Tibial artery (tissue), 4 donors: ENCODE measurements at regions not wholly inside any gene's neighbourhood (a gene's known extent, or its start where the extent isn't known, plus 50 kb on each side); places are given as distances from the start of the nearest gene placed in this dataset.

Source experiments
- DNase-seq, 2 donors: peaks; one replicate each; pipeline ENCODE4 v3.0.0-alpha.2; 2019
- H3K27ac ChIP-seq, 2 donors: fragments of 200-600 bp; sonication (generic) in 1 of 2; 1 replicate in 1 of 2; 2 replicates in 1 of 2; pipeline ENCODE4 v1.5.1; 2018 to 2019; ENCODE audit warnings: mild to moderate bottlenecking in 1 of 2
- H3K27me3 ChIP-seq, 2 donors: fragments of 200-600 bp; sonication (generic) in 1 of 2; one replicate each; pipeline versions ENCODE4 v1.5.1 to v1.6.0; 2016 to 2019
- H3K36me3 ChIP-seq, 3 donors: fragments of 200-600 bp; sonication (generic) in 2 of 3; one replicate each; pipeline ENCODE4 v1.5.1; 2016 to 2019; ENCODE audit warnings: mild to moderate bottlenecking in 2 of 3
- H3K4me1 ChIP-seq, 4 donors: fragments of 200-600 bp; sonication (generic) in 2 of 4; 1 replicate in 3 of 4; 2 replicates in 1 of 4; pipeline ENCODE4 v1.5.1; 2016 to 2019
- H3K4me3 ChIP-seq, 2 donors: fragments of 200-600 bp; sonication (generic) in 1 of 2; 1 replicate in 1 of 2; 2 replicates in 1 of 2; pipeline ENCODE4 v1.5.1; 2018 to 2019; ENCODE audit warnings: mild to moderate bottlenecking in 2 of 2
- H3K9me3 ChIP-seq, 3 donors: fragments of 200-600 bp; sonication (generic) in 1 of 3; one replicate each; pipeline ENCODE4 v1.5.1; 2016 to 2019
- intact Hi-C: fragments of 100-400 bp; cut with DNase I; formaldehyde crosslinking; loops from one replicate; pipeline ENCODE4 v1.15.0; 2023; ENCODE audit warnings: low total_unique reads
- TF ChIP-seq, protein P1 (sequence below), 2 experiments: fragments of 200-600 bp in 1 of 2; fragments of 450-650 bp in 1 of 2; IDR thresholded peaks; one replicate each; pipeline ENCODE4 v1.5.1; 2017 to 2019; ENCODE audit warnings: antibody characterized with exemption in 2 of 2, mild to moderate bottlenecking in 1 of 2, moderate library complexity in 1 of 2

DNA sequence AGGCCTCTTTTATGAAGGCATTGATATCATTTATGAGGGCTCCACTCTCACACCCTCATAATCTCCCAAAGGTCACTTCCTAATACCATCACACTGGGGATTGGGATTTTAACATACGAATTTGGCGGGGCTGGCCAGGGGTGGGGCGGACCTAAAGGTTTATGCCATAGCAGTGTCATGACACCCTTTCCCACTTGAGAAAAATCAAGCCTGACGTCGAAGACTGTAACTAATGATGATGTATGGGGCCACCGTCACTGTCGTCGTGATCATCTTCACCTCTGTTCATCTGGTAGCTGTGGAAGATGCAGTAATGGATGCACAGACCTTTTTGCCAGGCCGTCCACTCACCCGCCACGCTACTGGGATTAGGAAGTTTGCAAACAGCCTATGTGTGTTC lies 912.1 kb downstream of the TBC1D22A start:
- no peaks in the 10 kb centered on the region for H3K36me3 ChIP-seq
- DNase-seq, result no peak
- H3K4me3 ChIP-seq, result no peak overlapping the region
- intact Hi-C loops, result no loop called here
- no peaks in the 10 kb centered on the region for H3K27me3 ChIP-seq
- TF ChIP-seq, protein P1, sequence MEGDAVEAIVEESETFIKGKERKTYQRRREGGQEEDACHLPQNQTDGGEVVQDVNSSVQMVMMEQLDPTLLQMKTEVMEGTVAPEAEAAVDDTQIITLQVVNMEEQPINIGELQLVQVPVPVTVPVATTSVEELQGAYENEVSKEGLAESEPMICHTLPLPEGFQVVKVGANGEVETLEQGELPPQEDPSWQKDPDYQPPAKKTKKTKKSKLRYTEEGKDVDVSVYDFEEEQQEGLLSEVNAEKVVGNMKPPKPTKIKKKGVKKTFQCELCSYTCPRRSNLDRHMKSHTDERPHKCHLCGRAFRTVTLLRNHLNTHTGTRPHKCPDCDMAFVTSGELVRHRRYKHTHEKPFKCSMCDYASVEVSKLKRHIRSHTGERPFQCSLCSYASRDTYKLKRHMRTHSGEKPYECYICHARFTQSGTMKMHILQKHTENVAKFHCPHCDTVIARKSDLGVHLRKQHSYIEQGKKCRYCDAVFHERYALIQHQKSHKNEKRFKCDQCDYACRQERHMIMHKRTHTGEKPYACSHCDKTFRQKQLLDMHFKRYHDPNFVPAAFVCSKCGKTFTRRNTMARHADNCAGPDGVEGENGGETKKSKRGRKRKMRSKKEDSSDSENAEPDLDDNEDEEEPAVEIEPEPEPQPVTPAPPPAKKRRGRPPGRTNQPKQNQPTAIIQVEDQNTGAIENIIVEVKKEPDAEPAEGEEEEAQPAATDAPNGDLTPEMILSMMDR (IDR thresholded peaks at IDR 0.05), result no peak
- H3K27ac ChIP-seq, result no peak overlapping the region
- peaks cover 0 to 6% (median 0%) of the 10 kb centered on the region in 3 donors for H3K9me3 ChIP-seq
- no peaks in the 10 kb centered on the region for H3K4me1 ChIP-seq

DNA sequence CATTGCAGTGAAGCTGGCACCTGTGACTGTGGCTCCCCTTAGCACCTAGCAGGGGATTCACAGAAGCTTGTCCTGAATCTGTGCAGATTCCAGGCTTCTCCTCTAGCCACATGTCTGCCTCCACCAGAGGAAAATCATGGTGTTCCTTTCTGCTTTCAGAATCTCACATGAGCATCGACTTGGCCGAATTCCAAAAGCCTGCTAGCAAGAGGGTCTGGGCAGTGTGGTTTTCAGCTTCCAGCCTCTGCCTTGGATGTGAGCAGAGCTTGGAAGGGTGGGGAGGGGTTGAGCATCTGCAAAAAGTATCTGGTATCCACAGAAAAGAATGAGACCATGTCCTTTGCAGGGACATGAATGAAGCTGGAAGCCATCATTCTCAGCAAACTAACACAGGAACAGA lies 911.1 kb downstream of the TBC1D22A start:
- H3K27ac ChIP-seq, result no peak overlapping the region
- H3K4me1 ChIP-seq, result no peaks in the 10 kb centered on the region
- H3K36me3 ChIP-seq, result no peaks in the 10 kb centered on the region
- DNase-seq, result no peak
- no peaks in the 10 kb centered on the region for H3K27me3 ChIP-seq
- H3K9me3 ChIP-seq, result peaks cover 0 to 9% (median 0%) of the 10 kb centered on the region in 3 donors
- no peak overlapping the region for H3K4me3 ChIP-seq
- TF ChIP-seq, protein P1 (IDR thresholded peaks at IDR 0.05), result no peak
- intact Hi-C loops, result no loop called here

DNA sequence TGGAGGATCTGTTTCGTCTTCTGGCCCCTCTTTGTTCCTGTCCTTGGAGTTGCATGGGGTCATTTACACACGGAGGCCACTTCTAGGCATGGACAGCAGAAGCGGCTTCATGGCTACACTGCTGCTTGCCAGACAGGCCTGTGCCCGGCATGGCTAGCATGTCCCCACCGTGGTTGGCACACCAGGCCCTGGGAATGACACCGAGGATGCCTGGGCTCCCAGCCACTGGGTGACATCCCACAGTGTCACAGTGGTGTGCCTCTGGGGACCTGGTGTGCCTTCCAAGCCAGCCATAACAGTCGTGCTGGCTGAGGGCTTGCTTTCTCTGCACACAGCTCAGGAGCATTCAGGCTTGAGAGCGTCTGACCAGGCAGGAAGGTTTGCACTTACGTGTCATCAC lies 910.1 kb downstream of the TBC1D22A start:
- no peak overlapping the region for H3K27ac ChIP-seq
- H3K36me3 ChIP-seq, result no peaks in the 10 kb centered on the region
- no peaks in the 10 kb centered on the region for H3K27me3 ChIP-seq
- H3K4me3 ChIP-seq, result no peak overlapping the region
- no peak for DNase-seq
- no peaks in the 10 kb centered on the region for H3K4me1 ChIP-seq
- H3K9me3 ChIP-seq, result peaks cover 0 to 13% (median 0%) of the 10 kb centered on the region in 3 donors
- TF ChIP-seq, protein P1 (IDR thresholded peaks at IDR 0.05), result no peak
- intact Hi-C loops, result no loop called here

DNA sequence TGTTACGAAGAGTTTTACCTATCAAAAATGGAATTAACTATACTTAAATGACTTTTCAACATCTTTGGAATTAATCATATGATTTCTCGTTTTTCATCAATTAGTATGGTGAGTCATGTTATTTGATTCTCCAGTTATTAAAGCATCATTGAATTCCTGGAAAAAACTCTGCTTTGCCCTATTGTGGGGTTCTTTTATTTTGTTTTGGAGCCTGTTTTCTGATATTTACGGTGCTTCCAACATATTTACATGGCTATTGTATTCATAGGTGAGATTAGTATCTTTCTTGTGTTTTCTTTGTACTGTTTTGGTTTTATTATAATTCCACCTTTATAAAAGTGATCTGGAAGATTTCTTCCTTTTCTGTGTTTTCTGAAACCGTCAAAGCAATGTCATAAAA lies 902.7 kb downstream of the TBC1D22A start:
- H3K4me3 ChIP-seq, result no peak overlapping the region
- no peaks in the 10 kb centered on the region for H3K27me3 ChIP-seq
- intact Hi-C loops, result no loop called here
- no peaks in the 10 kb centered on the region for H3K4me1 ChIP-seq
- H3K9me3 ChIP-seq, result peaks cover 0 to 13% (median 0%) of the 10 kb centered on the region in 3 donors
- TF ChIP-seq, protein P1 (IDR thresholded peaks at IDR 0.05), result no peak
- H3K36me3 ChIP-seq, result no peaks in the 10 kb centered on the region
- no peak for DNase-seq
- no peak overlapping the region for H3K27ac ChIP-seq

DNA sequence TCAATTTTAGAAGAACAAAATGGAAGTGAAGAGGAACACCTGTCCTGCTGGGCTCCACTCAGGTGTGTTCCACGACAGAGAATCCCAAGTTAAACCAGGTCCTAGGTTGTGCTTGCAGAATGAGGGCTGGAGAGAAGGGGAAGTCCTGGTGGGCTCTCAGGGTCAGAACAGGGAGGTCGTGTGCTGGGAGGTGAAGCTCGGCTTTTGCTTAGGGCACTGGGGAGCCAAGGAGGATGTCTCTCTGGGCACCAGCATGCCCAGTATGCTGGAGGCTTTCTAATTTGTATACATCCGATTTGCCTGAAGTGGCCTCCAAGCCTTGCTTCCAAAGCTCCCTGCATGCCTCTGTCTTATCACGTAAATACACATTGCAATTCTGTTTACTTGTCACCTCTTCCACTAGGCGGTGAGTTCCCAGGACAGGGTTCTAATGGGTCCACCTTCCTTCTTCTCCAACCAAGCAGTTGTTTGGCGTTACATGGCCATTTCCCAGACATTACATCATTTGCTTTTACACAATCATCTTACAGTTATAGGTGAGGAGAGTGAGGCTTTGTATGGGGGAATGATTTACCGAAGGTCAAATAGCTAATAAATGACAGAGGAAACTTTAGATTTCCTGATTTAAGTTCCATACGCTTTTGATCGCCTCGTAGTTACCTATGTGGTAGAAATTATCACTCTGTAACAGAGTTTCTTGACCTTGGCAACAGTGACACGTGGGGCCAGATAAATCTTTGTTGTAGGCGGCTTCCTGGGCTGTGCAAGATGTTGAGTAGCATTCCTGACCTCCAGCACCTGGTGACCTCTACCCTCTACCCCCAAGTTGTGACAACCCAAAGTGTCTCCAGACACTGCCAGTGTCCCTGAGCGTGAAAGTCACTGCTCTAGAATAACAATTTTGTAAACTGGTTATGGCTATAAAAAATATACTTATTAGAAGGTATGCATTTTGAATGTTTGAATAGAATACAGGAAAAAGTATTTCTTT lies 901.5 kb downstream of the TBC1D22A start:
- no peak overlapping the region for H3K4me3 ChIP-seq

More for the DNA sequence above, 901.5 kb downstream of the TBC1D22A start:
- no peak for DNase-seq
- Histone ChIP-seq H3K36me3 (no peaks in the 10 kb centered on the region), H3K4me1 (no peaks in the 10 kb centered on the region), H3K9me3 (peaks cover 0 to 4% (median 0%) of the 10 kb centered on the region in 3 donors), H3K27ac (no peak overlapping the region), H3K27me3 (no peaks in the 10 kb centered on the region)
- TF ChIP-seq, protein P1 (IDR thresholded peaks at IDR 0.05), result no peak
- intact Hi-C loops, result no loop called here
